ENCODE measurements at regions not wholly inside any gene's neighbourhood (a gene's known extent, or its start where the extent isn't known, plus 50 kb on each side); places are given as distances from the start of the nearest gene placed in this dataset.

DNA sequence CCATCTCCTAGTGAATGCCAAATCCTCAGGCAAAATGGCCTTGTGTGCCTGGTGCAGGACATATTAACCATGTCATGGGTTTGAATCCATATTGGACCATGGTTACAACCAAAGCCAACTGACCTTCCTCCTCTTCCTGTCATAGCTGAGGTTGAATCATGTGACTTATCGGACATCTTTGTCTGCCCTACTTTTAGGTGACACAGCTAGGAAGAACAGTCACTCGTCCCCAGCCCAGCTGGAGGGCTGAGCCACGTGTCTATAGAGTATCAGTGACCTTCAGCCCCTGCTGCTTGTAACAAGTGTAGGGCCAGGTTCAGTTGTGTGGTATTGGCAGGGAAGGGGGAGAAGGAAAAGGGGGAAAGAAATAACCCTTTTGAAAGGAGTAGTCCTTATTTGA, 225.2 kb downstream of the KTN1 start:
- Histone ChIP-seq H3K4me3 (no peak overlapping the region), H3K27ac (no peak overlapping the region), H3K4me1 (no peaks in the 10 kb centered on the region), H3K9ac (ENCODE audit: low read depth in 2 of 2, low read length in 2 of 2) (no peak overlapping the region), H3K9me3 (no peaks in the 10 kb centered on the region), H3K27me3 (no peaks in the 10 kb centered on the region), H3K36me3 (no peaks in the 10 kb centered on the region)
- intact Hi-C loops (cut with DNase I) = no loop called here
- TF ChIP-seq CTCF (IDR thresholded peaks at IDR 0.05) = no peak
- no peak for DNase-seq

DNA sequence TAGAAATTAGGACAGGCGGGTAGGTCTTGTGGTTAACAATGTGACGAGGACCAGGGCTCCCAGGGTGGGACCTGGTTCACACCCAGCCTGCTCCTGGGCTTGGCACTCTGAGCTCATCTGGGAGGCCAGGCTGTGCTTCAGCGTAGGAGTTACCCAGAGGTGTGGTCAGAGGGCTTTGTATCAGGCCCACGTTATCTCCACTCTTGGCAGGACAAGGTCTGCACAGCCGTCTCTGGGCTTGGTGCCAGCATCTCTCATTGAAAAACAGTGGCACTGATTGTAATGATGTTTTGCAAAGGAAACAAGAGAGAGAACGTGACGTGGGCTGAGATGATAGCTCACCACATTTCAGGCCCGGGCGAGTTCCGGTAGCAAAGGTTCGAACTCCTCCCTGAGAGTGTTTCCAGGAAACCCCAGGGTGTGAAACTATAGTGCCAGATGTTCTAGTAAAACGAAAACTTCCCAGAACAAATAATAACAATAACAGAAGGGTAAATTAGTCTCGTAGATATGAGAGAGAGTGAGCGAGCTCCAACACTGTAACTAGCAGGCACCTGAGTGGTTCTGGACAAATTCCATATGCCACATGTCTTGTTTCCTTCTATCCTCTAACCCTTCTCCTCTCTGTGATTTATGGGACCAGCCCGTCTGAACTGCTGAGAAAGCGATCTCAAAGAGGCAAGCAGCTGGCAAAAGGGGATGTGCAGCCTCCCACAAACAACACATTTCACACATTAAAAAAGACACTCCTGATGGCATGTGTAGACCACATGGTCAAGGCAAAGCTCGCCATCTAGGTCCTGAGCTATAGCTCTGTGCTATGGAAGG, 227.3 kb downstream of the KTN1 start:
- no peaks in the 10 kb centered on the region for H3K36me3 ChIP-seq
- H3K9ac ChIP-seq (ENCODE audit: low read depth in 2 of 2, low read length in 2 of 2) = peak overlapping the region in 1 of 2 donors; percentile 69
- H3K27me3 ChIP-seq = no peaks in the 10 kb centered on the region
- peak overlapping the region; percentile 74 for H3K27ac ChIP-seq
- intact Hi-C loops (cut with DNase I) = no loop called here
- H3K4me3 ChIP-seq = no peak overlapping the region
- DNase-seq = peak; percentile 97
- H3K9me3 ChIP-seq = no peaks in the 10 kb centered on the region
- H3K4me1 ChIP-seq = no peaks in the 10 kb centered on the region
- no peak for TF ChIP-seq CTCF (IDR thresholded peaks at IDR 0.05)

GRCh38 chr14:55807881-55808379, 227.9 kb downstream of the KTN1 start:
- H3K4me3 ChIP-seq = no peak overlapping the region
- H3K9ac ChIP-seq (ENCODE audit: low read depth in 2 of 2, low read length in 2 of 2) = peak overlapping the region in 1 of 2 donors; percentile 69
- peak overlapping the region; percentile 74 for H3K27ac ChIP-seq
- DNase-seq = no peak
- intact Hi-C loops (cut with DNase I) = no loop called here
- no peaks in the 10 kb centered on the region for H3K4me1 ChIP-seq
- H3K36me3 ChIP-seq = no peaks in the 10 kb centered on the region
- TF ChIP-seq CTCF (IDR thresholded peaks at IDR 0.05) = no peak
- H3K9me3 ChIP-seq = no peaks in the 10 kb centered on the region
- no peaks in the 10 kb centered on the region for H3K27me3 ChIP-seq

DNA sequence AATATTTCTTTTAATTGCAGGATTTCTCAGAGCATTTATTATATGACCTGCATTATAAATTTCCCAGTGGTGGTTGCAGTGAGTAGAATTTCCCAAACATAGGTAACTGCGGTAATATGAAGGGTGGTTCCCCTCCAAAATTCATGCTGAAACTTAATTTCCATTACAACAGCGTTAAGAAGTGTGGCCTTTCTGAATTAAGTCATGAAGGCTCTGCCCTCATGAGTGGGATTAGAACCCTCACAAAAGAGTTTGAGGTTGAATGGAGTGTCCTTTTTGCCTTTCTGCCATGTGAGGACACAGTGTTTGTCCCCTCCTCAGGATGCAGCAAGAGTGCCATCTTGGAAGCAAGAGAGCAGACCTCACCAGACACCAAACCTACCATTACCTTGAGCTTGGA, 233.6 kb downstream of the KTN1 start:
- H3K36me3 ChIP-seq = no peaks in the 10 kb centered on the region
- no peak overlapping the region for H3K27ac ChIP-seq
- no peak for TF ChIP-seq CTCF (IDR thresholded peaks at IDR 0.05)
- intact Hi-C loops (cut with DNase I) = no loop called here
- no peaks in the 10 kb centered on the region for H3K27me3 ChIP-seq
- DNase-seq = no peak
- H3K9me3 ChIP-seq = no peaks in the 10 kb centered on the region
- H3K4me3 ChIP-seq = no peak overlapping the region
- no peaks in the 10 kb centered on the region for H3K4me1 ChIP-seq
- no peak overlapping the region for H3K9ac ChIP-seq (ENCODE audit: low read depth in 2 of 2, low read length in 2 of 2)

DNA sequence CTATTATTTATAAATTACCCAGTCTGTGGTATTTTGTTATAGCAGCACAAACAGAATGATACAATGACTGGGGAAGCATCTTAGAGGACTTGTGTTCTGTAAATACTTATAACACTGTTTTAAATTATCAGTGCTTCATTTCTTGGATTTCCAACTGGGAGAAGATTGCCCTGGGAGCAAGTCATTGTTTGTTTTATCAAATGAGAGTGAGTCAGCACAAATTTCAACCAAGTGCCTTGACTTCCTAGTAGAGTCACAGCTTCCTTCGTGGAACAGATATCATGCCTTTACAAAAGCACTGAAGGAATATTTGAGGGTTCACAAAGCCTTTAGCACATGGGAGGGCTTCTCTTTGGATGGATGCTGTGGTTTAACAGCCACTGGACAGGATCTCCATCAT, 234.1 kb downstream of the KTN1 start:
- no peak for TF ChIP-seq CTCF (IDR thresholded peaks at IDR 0.05)
- no peaks in the 10 kb centered on the region for H3K36me3 ChIP-seq
- no peaks in the 10 kb centered on the region for H3K27me3 ChIP-seq
- H3K9me3 ChIP-seq = no peaks in the 10 kb centered on the region
- intact Hi-C loops (cut with DNase I) = no loop called here
- H3K4me1 ChIP-seq = no peaks in the 10 kb centered on the region
- no peak for DNase-seq
- H3K9ac ChIP-seq (ENCODE audit: low read depth in 2 of 2, low read length in 2 of 2) = no peak overlapping the region
- no peak overlapping the region for H3K27ac ChIP-seq
- H3K4me3 ChIP-seq = no peak overlapping the region

Measured in colonic mucosa (tissue), 4 donors.